HepG2 (cell line): ENCODE measurements at regions not wholly inside any gene's neighbourhood (a gene's known extent, or its start where the extent isn't known, plus 50 kb on each side); places are given as distances from the start of the nearest gene placed in this dataset.

Source experiments
- ATAC-seq: fragments of 200-7000 bp; cut with Tn5 transposase; 3 replicates; pipeline ENCODE4 v1.9.1; 2020; ENCODE audit warnings: mild to moderate bottlenecking, moderate library complexity
- BruUV-seq: library from RNA; stranded (reverse); fragments of 400-500 nt; replicated peaks from 2 replicates; lab custom pipeline; 2021; lab: Mats Ljungman, UMichigan
- CTCF ChIA-PET: fragments of 300-600 bp; formaldehyde crosslinking; extraction: SDS; loops from one replicate; lab custom pipeline; 2021; ENCODE audit warnings: low total read pairs, inconsistent platforms, low intra/inter-chr PET ratio; lab: Yijun Ruan, JAX
- POLR2A ChIA-PET: fragments of 350-600 bp; sonication (Branson Sonifier 250); formaldehyde crosslinking; loops from one replicate; lab custom pipeline; 2020; ENCODE audit warnings: antibody characterized with exemption, inconsistent platforms; lab: Yijun Ruan, JAX
- DNase-seq: peaks from one replicate; pipeline ENCODE4 v3.0.0-alpha.2; 2015; ENCODE audit warnings: low spot score
- FAIRE-seq: peaks from 3 replicates; lab custom pipeline; 2011; peaks lifted over from hg19 to GRCh38; lab: Jason Lieb, UNC
- H2AFZ ChIP-seq: one replicate; pipeline ENCODE4 v1.6.1; 2011; ENCODE audit warnings: low read length, inconsistent platforms
- H3K27ac ChIP-seq: fragments of 300-600 bp; 3 replicates; pipeline ENCODE4 v1.8.0; 2011; ENCODE audit warnings: mixed run types, mild to moderate bottlenecking, mixed read lengths, low read length, inconsistent platforms; ENCODE audit not compliant: insufficient read depth; ENCODE audit errors: extremely low read length
- H3K27me3 ChIP-seq, 2 experiments: fragments of 200-600 bp in 1 of 2; 2 replicates in 1 of 2; 3 replicates in 1 of 2; pipeline versions ENCODE4 v1.6.0 to v1.8.0; 2011; ENCODE audit warnings: low read length in 2 of 2, mild to moderate bottlenecking in 2 of 2, moderate library complexity in 2 of 2, inconsistent platforms in 1 of 2; ENCODE audit not compliant: insufficient read depth in 2 of 2, control insufficient read depth in 1 of 2
- H3K36me3 ChIP-seq, 2 experiments: fragments of 200-600 bp in 1 of 2; replicated peaks in 1 of 2; 2 replicates in 1 of 2; 3 replicates in 1 of 2; pipeline versions ENCODE4 v1.5.1 to v1.8.0; 2011; ENCODE audit warnings: low read length in 2 of 2, inconsistent platforms in 1 of 2; ENCODE audit not compliant: insufficient read depth in 2 of 2, control insufficient read depth in 1 of 2
- H3K4me1 ChIP-seq: 2 replicates; pipeline ENCODE4 v1.5.1; 2012; ENCODE audit warnings: low read length, inconsistent platforms; ENCODE audit not compliant: insufficient read depth
- H3K4me2 ChIP-seq: 2 replicates; pipeline ENCODE4 v1.6.0; 2011; ENCODE audit warnings: low read depth, low read length, inconsistent platforms
- H3K4me3 ChIP-seq, 3 experiments: fragments of 200-600 bp in 1 of 3; sonication (generic), shearing (Covaris generic) in 1 of 3; replicated peaks in 1 of 3; 2 replicates each; pipeline ENCODE4 v1.5.1; 2011 to 2016; ENCODE audit warnings: low read length in 3 of 3, inconsistent platforms in 2 of 3, low read depth in 2 of 3, mild to moderate bottlenecking in 2 of 3, control low read depth in 1 of 3, mixed read lengths in 1 of 3; ENCODE audit not compliant: insufficient read depth in 1 of 3
- H3K79me2 ChIP-seq: one replicate; pipeline ENCODE4 v1.6.1; 2011; ENCODE audit warnings: low read length, inconsistent platforms; ENCODE audit not compliant: insufficient read depth
- H3K9ac ChIP-seq: 2 replicates; pipeline ENCODE4 v1.6.0; 2011; ENCODE audit warnings: mild to moderate bottlenecking, low read depth, low read length, inconsistent platforms; ENCODE audit not compliant: insufficient read depth
- H3K9me3 ChIP-seq: 2 replicates; pipeline ENCODE4 v1.5.1; 2012; ENCODE audit warnings: mild to moderate bottlenecking, low read length
- H4K20me1 ChIP-seq: 2 replicates; pipeline ENCODE4 v1.6.0; 2011; ENCODE audit warnings: inconsistent platforms, mild to moderate bottlenecking, low read length, moderate library complexity; ENCODE audit not compliant: insufficient read depth
- ATF1 ChIP-seq: IDR thresholded peaks from 2 replicates; pipeline ENCODE4 v1.6.1; 2016; ENCODE audit warnings: mild to moderate bottlenecking, control low read depth
- BHLHE40 ChIP-seq: IDR thresholded peaks from 2 replicates; pipeline ENCODE4 v1.6.1; 2011; ENCODE audit warnings: low read length, improper control_type of control experiment
- GFI1 ChIP-seq: sonication (generic); formaldehyde crosslinking; IDR thresholded peaks from 2 replicates; pipeline ENCODE4 v1.5.0; 2020; ENCODE audit warnings: missing genetic modification reagents, mild to moderate bottlenecking, borderline replicate concordance
- HOXA7 ChIP-seq: sonication (generic); formaldehyde crosslinking; IDR thresholded peaks from 2 replicates; pipeline ENCODE4 v1.8.1; 2022; ENCODE audit warnings: mild to moderate bottlenecking, missing genetic modification reagents, moderate library complexity
- HOXD1 ChIP-seq: sonication (generic); formaldehyde crosslinking; IDR thresholded peaks from 2 replicates; pipeline ENCODE4 v1.5.0; 2020; ENCODE audit warnings: missing genetic modification reagents
- KLF16 ChIP-seq, 2 experiments: sonication (generic) in 1 of 2; formaldehyde crosslinking in 1 of 2; IDR thresholded peaks; 2 replicates each; pipeline versions ENCODE4 v1.6.1 to v1.8.0; 2016 to 2023; ENCODE audit warnings: missing genetic modification reagents in 2 of 2, missing compliant biosample characterization in 1 of 2
- TP53 ChIP-seq: sonication (generic); formaldehyde crosslinking; conservative IDR thresholded peaks from 2 replicates; pipeline ENCODE4 v1.4.0; 2020; ENCODE audit warnings: missing genetic modification reagents
- U2AF2 ChIP-seq: fragments of 200-400 bp; formaldehyde crosslinking; IDR thresholded peaks from 2 replicates; pipeline ENCODE4 v1.6.1; 2017; ENCODE audit warnings: low read depth, mild to moderate bottlenecking, low read length
- WIZ ChIP-seq: sonication (generic); formaldehyde crosslinking; IDR thresholded peaks from 2 replicates; pipeline ENCODE4 v1.5.1; 2020; ENCODE audit warnings: mild to moderate bottlenecking, missing genetic modification reagents
- ZBTB42 ChIP-seq: sonication (generic); formaldehyde crosslinking; IDR thresholded peaks from 2 replicates; pipeline ENCODE4 v1.5.0; 2020; ENCODE audit warnings: mild to moderate bottlenecking, missing genetic modification reagents
- ZNF160 ChIP-seq: sonication (generic); formaldehyde crosslinking; IDR thresholded peaks from 2 replicates; pipeline ENCODE4 v1.8.0; 2022; ENCODE audit warnings: mild to moderate bottlenecking, inconsistent platforms, missing genetic modification reagents
- WGBS: methylation state at CpG from one replicate; pipeline ENCODE4 v1.1.6; 2017; ENCODE audit warnings: low lambda C conversion rate; 5-methylcytosine and 5-hydroxymethylcytosine counted together
- in situ Hi-C: cut with HindIII; loops from 2 replicates; pipeline ENCODE4 v1.10.0; 2017; ENCODE audit warnings: low pct_unique_long_range_greater_than_20kb; ENCODE audit not compliant: extremely low pct_ligation_motif_present
- intact Hi-C: fragments of 100-400 bp; cut with micrococcal nuclease; formaldehyde crosslinking; loops from one replicate; pipeline ENCODE4 v1.10.0; 2022; ENCODE audit not compliant: unreplicated experiment

- Histone ChIP-seq H3K9ac (no peak overlapping the region), H3K9me3 (no peaks in the 10 kb centered on the region), H3K27ac (no peak overlapping the region), H4K20me1 (no peaks in the 10 kb centered on the region), H3K4me2 (no peak overlapping the region), H3K79me2 (no peaks in the 10 kb centered on the region), H3K4me3 (no peak overlapping the region), H3K36me3 (no peaks in the 10 kb centered on the region), H2AFZ (no peak overlapping the region), H3K4me1 (no peaks in the 10 kb centered on the region), H3K27me3 (peaks cover 0 to 35% of the 10 kb centered on the region in 2 experiments; a peak in 2 of 5 replicates)
- BruUV-seq = no TSS peak
- CTCF ChIA-PET = no interaction called here
- peak; percentile 35 for DNase-seq
- 18% methylated on average over 6 of the region's 6 CpGs for WGBS
- POLR2A ChIA-PET = no interaction called here
- intact Hi-C loops = no loop called here
- no peak for FAIRE-seq
- ATAC-seq = no peak
- TF ChIP-seq HOXA7 (CRISPR knock-in tag) = no peak
- 0 out of 2 replicates have a peak, but pooled peaks have one; percentile 38 for TF ChIP-seq GFI1 (CRISPR knock-in tag)
- in situ Hi-C loops = no loop called here
Observed at GRCh38 chr12:111218499-111218898, 150.4 kb downstream of the PHETA1 start.

- 45% methylated on average over 13 of the region's 13 CpGs for WGBS
- H2AFZ ChIP-seq = no peak overlapping the region
- H3K79me2 ChIP-seq = no peaks in the 10 kb centered on the region
- FAIRE-seq (no peak), ATAC-seq (no peak), DNase-seq (no peak)
- BruUV-seq = no TSS peak
- no peaks in the 10 kb centered on the region for H3K4me1 ChIP-seq
- POLR2A ChIA-PET = no interaction called here
- no peaks in the 10 kb centered on the region for H4K20me1 ChIP-seq
- no peak overlapping the region for H3K4me3 ChIP-seq
- no peak overlapping the region for H3K27ac ChIP-seq
- H3K9me3 ChIP-seq = no peaks in the 10 kb centered on the region
- in situ Hi-C loops = no loop called here
- no peaks in the 10 kb centered on the region for H3K36me3 ChIP-seq
- CTCF ChIA-PET = no interaction called here
- no peak for TF ChIP-seq TP53
- TF ChIP-seq ZNF160 (CRISPR knock-in tag) = no peak
- no peak for TF ChIP-seq KLF16 (CRISPR knock-in tag; IDR thresholded peaks at IDR 0.05)
- TF ChIP-seq HOXD1 (CRISPR knock-in tag) = no peak
- no peak for TF ChIP-seq ZBTB42
- TF ChIP-seq WIZ (CRISPR knock-in tag) = no peak
- TF ChIP-seq ATF1 (CRISPR knock-in tag) = no peak
- TF ChIP-seq BHLHE40 = no peak
- TF ChIP-seq U2AF2 = no peak
- no peak overlapping the region for H3K9ac ChIP-seq
- intact Hi-C loops = no loop called here
- peaks cover 0 to 30% of the 10 kb centered on the region in 2 experiments; a peak in 2 of 5 replicates for H3K27me3 ChIP-seq
- H3K4me2 ChIP-seq = no peak overlapping the region
Observed at GRCh38 chr12:111216387-111217159, 152.3 kb downstream of the PHETA1 start.
